ENCODE measurements at regions not wholly inside any gene's neighbourhood (a gene's known extent, or its start where the extent isn't known, plus 50 kb on each side); places are given as distances from the start of the nearest gene placed in this dataset.

- Histone ChIP-seq H3K9me3 (no peaks in the 10 kb centered on the region), H3K27ac (no peak overlapping the region), H3K27me3 (no peaks in the 10 kb centered on the region), H3K4me1 (peaks cover 0 to 27% of the 10 kb centered on the region in 2 donors), H3K36me3 (no peaks in the 10 kb centered on the region), H3K4me3 (no peak overlapping the region)
- DNase-seq (ENCODE audit: low spot score) = no peak
- TF ChIP-seq CTCF (IDR thresholded peaks at IDR 0.05) = no peak
These were observed 682.4 kb downstream of the MAT2B start for GRCh38 chr5:164187785-164188184.

GRCh38 chr5:164188733-164189148 lies 683.3 kb downstream of the MAT2B start:
- no peak for TF ChIP-seq CTCF (IDR thresholded peaks at IDR 0.05)
- no peak for DNase-seq (ENCODE audit: low spot score)
- H3K27me3 ChIP-seq = no peaks in the 10 kb centered on the region
- H3K27ac ChIP-seq = peak overlapping the region; percentile 37 to 63
- H3K36me3 ChIP-seq = no peaks in the 10 kb centered on the region
- no peak overlapping the region for H3K4me3 ChIP-seq
- no peaks in the 10 kb centered on the region for H3K9me3 ChIP-seq
- H3K4me1 ChIP-seq = peaks cover 0 to 27% of the 10 kb centered on the region in 2 donors

GRCh38 chr5:164191240-164191639 lies 685.8 kb downstream of the MAT2B start:
- Histone ChIP-seq H3K9me3 (no peaks in the 10 kb centered on the region), H3K27me3 (no peaks in the 10 kb centered on the region), H3K36me3 (no peaks in the 10 kb centered on the region), H3K4me1 (peaks cover 0 to 27% of the 10 kb centered on the region in 2 donors), H3K4me3 (no peak overlapping the region), H3K27ac (peak overlapping the region in 1 of 2 donors; percentile 14)
- no peak for DNase-seq (ENCODE audit: low spot score)
- TF ChIP-seq CTCF (IDR thresholded peaks at IDR 0.05) = no peak

GRCh38 chr5:164202338-164202737 lies 696.9 kb downstream of the MAT2B start:
- Histone ChIP-seq H3K36me3 (no peaks in the 10 kb centered on the region), H3K4me3 (no peak overlapping the region), H3K4me1 (no peaks in the 10 kb centered on the region), H3K27ac (no peak overlapping the region), H3K27me3 (no peaks in the 10 kb centered on the region), H3K9me3 (peaks cover 0 to 9% of the 10 kb centered on the region in 2 donors)
- no peak for DNase-seq (ENCODE audit: low spot score)
- TF ChIP-seq CTCF (IDR thresholded peaks at IDR 0.05) = no peak

- Histone ChIP-seq H3K27ac (no peak overlapping the region), H3K4me1 (no peaks in the 10 kb centered on the region)
- TF ChIP-seq CTCF (IDR thresholded peaks at IDR 0.05) = no peak
These were observed 698.3 kb downstream of the MAT2B start for GRCh38 chr5:164203581-164204225.

More at GRCh38 chr5:164203581-164204225, 698.3 kb downstream of the MAT2B start:
- Histone ChIP-seq H3K27me3 (no peaks in the 10 kb centered on the region), H3K36me3 (no peaks in the 10 kb centered on the region), H3K4me3 (no peak overlapping the region), H3K9me3 (peaks cover 0 to 9% of the 10 kb centered on the region in 2 donors)
- no peak for DNase-seq (ENCODE audit: low spot score)
